ENCODE measurements at regions not wholly inside any gene's neighbourhood (a gene's known extent, or its start where the extent isn't known, plus 50 kb on each side); places are given as distances from the start of the nearest gene placed in this dataset. TPM values are rescaled to one million over a fixed set of nuclear protein-coding genes. Genes with fewer than 3 reads are reported as not detected.

Small RNAs in the stretch of these regions (small RNA-seq; reads per million reads assigned to genes)
- gene AC018692.3 (not detected), gene RF00003 (not detected), gene RF00156 (not detected), gene RN7SL52P (not detected)

All from HT1080 (cell line).